ENCODE measurements at regions not wholly inside any gene's neighbourhood (a gene's known extent, or its start where the extent isn't known, plus 50 kb on each side); places are given as distances from the start of the nearest gene placed in this dataset.

DNA sequence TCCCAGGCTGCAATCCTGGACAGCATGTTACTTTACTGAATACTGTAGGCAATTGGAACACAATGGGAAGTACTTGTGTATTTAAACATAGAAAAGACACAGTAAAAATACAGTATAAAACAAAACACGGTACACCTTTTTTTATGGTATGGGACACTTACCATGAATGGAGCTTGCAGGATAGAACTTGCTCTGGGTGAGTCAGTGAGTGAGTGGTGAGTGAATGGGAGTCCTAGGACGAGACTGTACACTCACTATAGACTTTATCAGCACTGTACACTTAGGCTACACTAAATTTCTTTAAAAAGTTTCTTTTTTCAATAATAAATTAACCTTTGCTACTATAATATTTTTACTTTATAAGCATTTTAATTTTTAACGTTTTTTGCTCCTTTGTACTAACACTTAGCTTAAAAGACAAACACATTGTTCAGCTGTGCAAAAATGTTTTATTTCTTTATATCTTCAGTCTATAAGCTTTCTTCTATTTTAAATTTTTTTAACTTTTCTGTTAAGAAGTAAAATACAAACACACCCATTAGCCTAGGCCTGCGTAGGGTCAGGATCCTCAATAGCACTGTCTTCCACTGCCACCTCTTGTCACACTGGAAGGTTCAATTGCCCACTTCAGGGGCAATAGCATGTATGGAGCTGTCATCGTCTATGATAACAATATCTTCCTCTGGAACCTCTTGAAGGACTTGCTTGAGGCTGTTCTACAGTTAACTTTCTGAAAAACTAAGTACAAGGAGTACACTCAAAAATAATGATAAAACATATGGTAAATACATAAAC lies 293.5 kb upstream of the FSTL5 start:
- FAIRE-seq = no peak

DNA sequence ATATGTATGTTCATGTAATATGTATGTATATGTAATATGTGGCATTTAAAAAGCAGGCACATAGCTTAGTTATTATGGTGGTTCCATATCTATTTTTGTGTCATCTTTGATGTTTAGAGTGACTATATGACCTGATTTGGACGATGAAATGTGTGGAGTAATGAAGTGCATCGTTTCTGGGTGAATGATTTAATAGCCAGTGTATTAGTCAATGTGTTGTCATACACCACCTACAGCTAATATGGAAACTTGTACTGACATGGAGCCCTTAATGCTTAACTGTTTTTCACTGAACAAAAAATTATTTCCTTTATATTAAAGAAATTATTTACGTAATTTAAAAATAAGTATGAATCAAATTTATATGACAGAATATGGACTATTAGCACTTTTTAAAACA lies 292.3 kb upstream of the FSTL5 start:
- FAIRE-seq = no peak

DNA sequence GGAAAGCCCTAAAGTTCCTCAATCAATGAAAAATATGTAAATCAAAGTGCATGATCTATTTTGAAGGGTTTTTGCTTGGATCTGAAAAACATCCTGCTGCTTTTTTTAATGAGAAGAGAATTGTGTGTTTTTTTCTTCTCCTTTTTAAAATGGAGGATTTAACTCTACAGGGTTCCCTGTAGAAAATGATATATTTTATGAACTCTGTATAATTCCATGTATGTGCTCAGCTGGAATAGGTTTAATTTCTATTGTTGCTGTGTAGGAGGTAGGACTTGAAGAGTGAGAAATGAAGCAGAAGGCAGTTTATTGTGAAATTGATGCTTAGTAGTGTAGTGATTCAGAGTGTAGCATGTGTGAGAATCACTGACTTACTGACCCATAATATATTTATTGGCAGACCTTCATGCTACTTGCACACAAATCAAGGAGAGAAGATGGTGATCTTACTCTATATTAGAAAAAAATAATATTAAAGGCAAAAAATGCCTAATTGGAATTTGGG lies 286.8 kb upstream of the FSTL5 start:
- no peak for FAIRE-seq

DNA sequence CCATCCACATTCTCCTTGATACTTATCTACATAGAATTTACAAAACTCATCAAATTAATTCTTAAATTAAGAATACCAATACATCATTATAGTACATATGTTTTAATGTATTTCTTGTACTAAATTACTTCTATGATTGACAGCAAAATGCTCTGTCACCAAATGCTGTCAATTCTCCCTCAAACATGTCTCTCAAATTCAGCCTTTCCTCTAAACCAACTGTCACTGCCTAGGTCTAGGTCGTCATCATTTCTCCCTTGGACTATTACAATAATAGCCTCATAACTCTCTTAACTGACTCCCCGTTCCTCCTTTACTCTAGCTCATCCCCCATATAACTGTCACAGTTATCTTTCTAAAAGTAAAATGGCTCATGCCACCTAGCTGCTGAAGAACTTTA lies 279.7 kb upstream of the FSTL5 start:
- no peak for FAIRE-seq

DNA sequence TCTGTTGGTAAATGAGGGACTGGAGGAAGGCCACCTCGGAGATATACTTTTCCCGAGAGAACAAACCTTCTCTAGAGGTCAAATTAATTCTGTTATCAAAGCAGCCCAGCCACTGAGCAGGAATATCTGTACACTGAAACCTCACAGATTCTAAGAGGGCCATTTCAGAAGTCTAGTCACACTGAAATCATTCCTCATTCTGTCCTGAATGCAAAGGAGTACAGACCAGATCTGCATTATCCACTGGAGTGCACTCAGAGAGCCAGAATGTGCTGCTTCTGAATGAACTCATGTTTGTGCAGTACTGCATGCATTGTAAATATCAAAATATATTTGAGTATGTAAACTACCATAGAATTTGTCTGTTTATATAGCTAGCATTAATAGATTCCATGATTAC lies 278.3 kb upstream of the FSTL5 start:
- no peak for FAIRE-seq

DNA sequence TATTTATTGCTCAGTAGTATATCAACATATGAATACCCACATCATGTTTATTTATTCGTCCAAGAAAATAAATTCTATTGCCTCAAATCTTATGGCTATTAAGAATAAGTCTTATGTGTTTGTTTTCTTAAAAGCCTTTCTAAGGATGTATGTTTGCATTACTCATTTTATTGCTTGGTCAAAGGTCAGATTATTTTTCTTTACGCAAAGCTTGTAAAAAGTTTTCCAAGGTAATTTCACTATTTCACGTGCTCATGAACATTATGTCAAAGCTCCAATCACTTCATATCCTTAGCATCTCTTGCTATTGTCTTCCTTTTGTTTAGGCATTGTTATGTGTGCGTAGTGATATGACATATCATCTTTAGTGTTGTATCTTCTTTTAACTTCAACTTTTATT lies 258.5 kb upstream of the FSTL5 start:
- no peak for FAIRE-seq

DNA sequence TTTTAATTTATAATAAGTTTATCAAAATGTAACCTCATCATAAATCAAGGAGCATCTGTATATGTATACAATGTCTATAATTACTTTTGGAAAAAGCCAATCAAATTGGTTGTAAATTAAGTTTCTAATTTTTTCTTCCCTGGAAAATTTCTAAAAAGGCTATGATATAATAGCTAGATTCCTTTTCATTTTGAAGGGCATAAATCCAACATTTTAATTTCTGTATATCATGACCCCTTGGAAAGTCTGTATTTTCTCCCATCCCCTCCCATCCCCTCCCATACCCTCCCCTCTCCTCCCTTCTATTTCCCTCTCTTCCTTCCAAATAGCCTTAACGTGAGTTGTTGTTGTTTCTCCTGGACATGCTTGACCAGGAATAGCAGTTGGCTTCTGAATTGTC lies 247.1 kb upstream of the FSTL5 start:
- FAIRE-seq = no peak

DNA sequence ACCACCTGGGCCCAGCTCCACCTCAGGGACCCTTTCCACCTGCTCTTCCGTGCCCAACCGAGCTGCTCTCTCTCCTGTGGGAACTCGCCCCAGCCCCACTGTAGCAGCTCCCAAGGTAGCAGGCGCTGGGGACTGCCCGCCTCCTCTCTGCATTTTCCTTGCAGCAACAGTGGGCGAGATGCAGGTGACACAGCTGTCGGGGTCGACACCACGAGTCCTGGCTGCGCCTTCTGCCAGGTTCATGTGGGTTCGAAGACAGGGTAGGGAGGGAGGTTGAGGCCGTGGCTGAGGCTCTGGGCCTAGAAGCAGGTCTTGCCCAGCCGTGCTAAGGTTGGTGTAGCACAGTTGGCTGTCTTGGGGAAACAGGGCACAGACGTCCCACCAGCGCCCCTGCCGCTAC lies 245.2 kb upstream of the FSTL5 start:
- no peak for FAIRE-seq

DNA sequence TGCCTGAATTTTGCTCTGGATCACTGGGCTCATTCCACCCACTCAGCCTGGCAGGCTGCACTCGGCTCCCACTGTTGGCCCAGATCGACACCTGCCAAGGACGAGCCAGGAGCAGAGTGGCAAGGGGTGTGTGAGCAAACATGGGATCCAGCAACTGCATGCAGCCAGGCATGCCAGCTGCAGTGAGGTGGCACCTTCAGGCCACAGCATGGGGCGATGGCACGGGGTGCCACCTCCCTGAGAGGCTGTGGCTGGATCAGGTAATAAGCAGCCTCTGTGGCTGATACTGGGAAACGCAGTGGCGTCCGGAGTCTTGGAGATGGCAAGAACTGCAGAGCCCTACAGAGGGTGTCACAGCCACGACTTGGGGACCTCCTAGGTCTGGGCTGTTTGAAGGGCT lies 244.5 kb upstream of the FSTL5 start:
- no peak for FAIRE-seq

DNA sequence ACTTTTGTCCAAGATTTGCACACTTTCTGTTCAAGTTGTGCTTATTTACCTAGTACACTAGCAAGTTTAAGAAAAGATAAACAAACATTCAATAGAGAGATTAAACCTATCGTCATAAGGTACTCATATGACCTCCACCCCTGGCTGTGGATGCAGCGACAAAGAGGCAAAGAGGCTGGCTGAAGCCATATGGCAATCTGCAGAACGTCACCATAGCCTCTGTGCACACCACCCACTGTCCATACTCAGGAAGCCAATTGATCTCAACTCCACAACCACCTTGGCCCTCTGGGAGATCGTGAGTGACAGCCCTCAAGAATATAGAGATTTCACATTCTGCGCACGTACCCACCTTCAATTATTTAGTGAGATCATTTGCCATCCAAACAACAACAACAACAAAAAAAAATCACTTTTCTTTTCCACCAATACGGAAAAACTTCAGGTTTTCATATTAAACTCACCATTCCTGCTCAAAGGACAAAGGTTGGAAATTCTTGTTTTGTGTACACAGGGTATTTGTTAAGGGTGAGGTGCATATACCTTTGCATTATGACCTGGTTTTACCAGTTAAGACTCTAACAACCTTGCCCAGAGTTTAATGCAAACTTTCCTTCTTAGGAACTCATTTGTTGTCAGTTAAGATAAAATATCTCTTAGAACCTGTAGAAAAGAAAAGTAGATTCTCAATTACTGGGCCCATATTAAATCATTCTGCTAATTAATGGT lies 243.0 kb upstream of the FSTL5 start:
- no peak for FAIRE-seq

DNA sequence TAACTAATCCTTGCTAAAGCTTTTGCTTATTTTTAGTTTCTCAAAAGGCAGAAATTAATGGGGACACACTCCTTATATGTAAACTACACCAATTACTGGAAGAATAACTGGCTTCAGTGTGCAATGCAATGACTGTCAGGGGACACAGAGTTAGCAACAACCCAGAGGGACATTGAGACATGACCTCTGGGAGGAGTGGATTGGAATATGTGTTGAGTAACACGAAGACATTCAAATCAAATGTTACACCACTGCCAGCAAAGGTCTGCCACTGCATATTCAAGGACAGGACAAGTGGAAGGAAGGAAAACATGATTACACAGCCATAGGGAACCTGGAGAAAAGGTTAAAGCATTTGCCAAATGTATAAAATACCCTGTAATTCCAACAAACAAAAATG lies 240.1 kb upstream of the FSTL5 start:
- no peak for FAIRE-seq

DNA sequence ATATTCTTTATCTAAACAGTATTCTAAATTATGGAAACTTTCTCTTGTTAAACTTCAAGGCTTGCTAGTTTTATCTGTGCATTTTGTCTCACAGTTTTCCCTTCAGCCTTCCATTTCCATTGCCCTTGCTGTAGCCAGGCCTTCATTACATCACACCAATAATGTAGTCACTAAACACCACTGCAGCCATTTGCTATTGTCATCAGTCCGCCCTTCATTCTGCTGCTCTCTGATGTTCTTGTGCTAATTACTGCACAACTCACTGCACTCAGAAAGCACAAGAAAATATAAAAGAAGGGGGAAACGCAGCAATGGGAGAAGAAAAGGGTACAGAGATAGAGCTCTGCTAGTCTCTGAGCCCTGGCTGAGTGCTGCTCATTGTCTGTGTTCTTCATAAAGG lies 239.6 kb upstream of the FSTL5 start:
- FAIRE-seq = no peak

DNA sequence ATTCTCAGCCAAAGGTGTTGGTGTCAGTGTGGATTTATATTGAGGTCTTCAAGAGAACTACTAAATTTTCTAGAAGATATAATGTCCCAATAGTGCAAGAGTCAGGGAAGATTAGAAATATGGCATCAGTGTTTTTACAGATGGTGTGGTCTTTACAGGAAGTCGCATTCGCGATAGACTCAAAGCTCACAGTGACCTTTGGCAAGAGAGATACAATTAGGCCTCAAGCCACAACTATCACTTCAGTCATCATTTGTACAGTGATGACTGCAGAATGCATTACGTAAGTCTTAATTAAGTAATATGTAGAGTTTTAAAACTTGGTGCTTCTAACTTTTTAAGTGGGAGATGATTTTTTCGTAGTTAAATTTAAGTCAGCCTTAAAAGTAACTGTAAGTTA lies 237.2 kb upstream of the FSTL5 start:
- no peak for FAIRE-seq

DNA sequence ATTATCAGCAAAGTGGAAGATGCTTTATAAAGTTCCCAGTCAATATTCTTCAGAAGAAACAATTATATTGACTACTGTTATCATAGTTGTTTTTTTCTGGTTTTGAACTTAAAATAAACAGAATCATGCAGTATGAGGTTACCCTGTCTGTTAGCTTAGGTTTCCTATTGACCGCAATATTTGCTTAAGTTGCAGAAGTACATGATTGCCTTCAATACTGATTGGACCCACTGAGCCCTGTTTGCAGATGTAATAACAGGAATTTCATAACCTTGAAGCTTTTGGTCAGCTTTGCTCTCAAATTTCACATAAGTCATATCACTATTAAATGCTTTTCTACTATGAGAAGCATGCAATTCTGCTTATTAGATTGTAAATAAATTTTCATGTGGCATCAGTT lies 229.1 kb upstream of the FSTL5 start:
- FAIRE-seq = no peak

DNA sequence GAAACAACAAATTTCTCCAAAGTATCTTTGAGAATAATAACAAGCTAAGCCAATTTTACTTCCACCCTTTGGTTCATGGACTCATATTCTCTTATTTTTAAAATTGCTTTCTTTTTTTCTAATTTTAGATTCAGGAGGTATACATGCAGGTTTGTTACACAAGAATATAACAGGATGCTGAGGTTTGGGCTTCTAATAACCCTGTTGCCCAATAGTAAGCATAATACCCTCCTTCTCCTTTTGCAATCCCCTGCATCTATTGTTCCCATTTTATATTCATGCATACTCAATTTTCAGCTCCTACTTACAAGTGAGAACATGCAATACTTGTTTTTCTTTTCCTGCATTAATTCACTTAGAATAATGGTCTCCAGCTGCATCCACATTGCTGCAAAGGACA lies 202.3 kb upstream of the FSTL5 start:
- no peak for FAIRE-seq

DNA sequence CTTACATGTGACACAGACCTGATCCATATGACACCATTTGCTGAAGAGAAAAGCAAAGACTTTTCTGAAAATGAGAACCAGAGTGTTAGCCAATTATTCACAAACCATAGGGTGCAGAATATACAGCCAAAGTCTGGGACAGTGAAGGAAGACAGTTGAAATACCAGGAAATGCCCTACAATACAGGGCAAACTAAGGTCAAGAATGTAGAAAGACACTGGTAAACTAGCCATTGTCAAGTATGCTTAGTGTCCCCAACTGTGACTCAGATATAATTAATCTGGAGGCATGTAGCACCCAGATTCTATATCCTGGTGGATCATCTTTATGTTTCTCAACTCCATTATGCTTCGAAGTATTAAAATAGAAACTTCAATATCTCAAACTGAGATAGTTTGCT lies 200.9 kb upstream of the FSTL5 start:
- FAIRE-seq = no peak

DNA sequence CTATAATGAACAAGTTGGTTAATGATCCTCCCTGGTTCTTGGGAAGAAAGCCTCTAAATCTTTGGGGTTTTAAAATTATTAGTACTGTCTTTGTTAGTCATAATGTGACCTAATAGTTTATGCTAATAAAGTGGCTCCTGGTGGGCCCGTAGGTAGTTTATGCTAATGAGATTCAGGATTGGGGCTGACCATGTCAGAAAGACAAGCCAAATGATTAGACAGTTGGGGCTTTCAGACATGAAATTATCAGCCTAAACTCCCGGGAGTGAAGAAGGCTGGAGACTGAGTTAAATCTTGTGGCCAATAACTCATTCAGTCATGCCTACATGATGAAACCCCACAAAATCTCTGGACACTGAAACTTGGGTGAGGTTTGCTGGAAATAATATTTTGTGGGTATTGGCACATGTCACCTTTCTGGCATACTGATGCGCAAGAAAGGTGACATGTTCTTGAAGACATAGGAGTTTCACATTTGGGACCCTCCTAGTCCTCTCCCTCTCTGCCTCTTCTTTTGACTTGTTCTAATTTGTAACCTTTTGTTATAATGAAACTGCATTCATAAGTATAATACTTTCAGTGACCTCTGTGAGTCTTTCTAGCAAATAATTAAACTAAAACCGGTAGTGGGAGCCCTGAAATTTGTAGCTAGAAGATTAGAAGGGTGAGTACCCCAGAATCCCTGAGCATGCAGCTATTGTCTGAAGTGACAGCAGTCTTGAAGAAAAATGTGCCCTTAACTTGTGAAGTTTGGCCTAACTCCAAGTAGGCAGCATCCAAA lies 196.8 kb upstream of the FSTL5 start:
- FAIRE-seq = no peak

DNA sequence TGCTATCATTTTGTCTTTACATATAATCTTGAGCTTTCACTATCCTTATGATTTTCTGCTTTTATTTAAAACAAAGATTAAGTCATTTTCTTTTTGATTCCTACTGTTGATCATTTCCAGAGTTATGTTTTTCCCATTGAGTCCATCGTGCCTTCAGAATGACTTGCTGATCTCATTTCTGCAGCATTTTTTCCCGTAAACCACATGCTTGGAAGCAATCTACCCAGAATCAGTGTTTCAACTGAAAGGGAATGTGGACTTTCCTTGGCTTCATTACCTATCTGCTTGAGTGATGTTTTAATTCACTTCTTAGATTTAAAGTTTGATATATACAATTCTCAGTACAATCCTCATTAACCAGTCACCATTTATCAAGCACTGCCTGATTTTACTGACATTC lies 192.4 kb upstream of the FSTL5 start:
- no peak for FAIRE-seq

DNA sequence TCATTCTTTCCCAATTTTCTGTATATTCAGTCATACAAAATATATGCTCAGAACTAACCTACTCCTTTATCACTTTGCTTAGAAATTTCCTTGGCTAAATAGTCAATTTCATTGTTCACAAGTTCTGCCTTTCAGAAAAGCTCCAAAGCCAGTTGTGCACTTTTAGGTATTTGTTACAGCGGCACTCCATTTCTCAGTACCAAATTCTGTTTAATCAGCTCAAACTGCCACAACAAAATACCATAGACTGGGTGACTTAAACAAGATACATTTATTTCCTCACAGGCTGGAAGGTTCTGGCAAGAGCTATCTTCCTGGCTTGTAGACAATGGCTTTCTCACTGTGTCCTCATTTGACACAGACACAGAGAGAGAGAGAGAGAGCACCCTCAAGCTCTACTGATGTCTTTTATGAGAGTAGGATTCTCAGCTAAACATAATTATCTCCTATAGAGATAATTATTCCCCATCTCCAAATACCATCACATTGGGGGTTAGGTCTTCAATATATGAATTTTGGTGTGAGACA lies 188.8 kb upstream of the FSTL5 start:
- FAIRE-seq = no peak

DNA sequence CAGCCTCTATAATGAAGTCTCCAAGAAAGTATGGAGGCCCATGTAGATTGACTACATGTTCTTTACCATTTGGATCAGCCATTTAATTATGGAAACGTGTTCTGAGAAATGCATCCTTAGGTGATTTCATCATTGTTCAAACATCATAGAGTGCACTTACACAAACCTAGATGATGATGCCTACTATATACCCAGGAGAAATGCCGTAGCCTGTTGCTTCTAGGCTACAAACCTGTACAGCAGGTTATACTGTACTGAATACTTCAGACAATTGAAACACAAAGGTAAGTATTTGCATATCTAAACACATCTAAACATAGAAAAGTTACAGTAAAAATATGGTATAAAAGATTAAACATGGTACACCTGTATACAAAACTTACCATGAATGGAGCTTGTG lies 186.5 kb upstream of the FSTL5 start:
- no peak for FAIRE-seq

DNA sequence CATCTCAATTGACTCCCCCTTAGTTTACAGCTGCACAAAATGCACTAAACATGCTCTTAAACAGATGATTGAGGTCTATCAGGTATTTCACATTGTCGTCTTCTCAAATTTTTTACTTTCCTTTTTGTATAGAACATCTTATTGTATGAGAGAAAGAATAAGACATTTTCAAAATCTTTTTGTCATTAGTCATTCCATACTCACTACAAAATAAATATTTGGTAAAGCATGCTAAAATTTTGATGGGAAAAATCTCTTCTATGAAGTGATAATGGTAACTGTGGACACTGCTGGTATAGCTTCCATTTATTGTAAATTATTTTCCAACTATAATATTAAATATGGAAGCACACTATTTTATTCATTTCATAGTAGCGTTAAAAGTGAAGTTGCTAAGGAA lies 185.6 kb upstream of the FSTL5 start:
- no peak for FAIRE-seq

DNA sequence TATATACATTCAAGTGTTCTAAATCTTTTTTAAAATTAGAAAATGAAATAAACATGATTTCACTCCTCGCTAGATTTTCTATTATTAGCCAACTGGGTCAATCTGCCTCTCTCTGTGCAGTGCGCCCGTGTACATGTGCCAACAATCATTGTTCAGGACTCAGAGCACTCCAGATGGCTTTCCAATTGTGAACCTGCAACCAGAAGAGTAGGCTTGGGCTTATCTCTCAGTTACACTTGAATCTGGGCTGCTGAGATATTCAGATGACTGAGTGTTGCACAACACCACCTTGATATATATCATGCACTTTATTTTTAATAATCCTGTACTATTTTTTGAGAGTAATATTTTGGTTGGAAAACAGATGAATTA lies 184.0 kb upstream of the FSTL5 start:
- FAIRE-seq = no peak

DNA sequence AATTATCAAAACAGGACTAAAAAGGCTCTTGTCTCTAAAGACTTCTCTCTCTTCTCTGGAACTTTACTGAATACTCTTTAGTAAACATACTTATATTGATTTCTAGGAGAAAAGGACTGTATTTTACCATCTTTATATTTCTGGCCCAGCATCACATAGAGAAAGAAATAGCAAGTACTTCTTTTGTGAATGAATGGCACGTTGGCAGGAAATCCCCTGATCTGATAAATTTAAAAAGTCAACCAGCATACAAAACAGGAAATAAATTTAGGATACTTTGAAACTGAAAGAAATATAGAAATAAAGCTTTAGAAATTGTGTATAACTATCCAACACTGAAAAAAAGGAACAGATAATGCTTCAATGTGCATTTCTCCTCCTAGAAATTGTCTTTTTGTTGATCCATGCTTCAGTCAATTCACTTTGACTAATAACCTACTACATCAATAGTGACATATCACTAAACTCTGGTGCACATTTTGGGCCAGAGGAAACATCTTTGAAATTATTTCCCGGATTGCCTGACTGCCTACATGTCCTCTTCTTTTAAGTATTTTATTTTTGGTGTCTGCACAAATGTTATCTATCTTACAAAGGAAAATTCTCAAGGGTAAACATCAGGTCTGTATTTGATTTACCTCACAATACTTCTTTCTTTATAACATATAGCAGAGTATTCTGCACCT lies 183.5 kb upstream of the FSTL5 start:
- no peak for FAIRE-seq

All from islet of Langerhans (tissue), 1 donor.